Transverse colon (tissue), 4 donors: ENCODE measurements at regions not wholly inside any gene's neighbourhood (a gene's known extent, or its start where the extent isn't known, plus 50 kb on each side); places are given as distances from the start of the nearest gene placed in this dataset.

Experiments
- DNase-seq: peaks from one replicate; pipeline ENCODE4 v3.0.0-alpha.2; 2019
- H3K27ac ChIP-seq, 4 donors: fragments of 200-600 bp; sonication (generic); 2 replicates each; pipeline ENCODE4 v1.5.1; 2016 to 2018; ENCODE audit warnings: inconsistent platforms in 4 of 4
- H3K27me3 ChIP-seq: fragments of 200-600 bp; sonication (generic); 2 replicates; pipeline ENCODE4 v1.5.1; 2017; ENCODE audit warnings: inconsistent platforms
- H3K36me3 ChIP-seq, 4 donors: fragments of 200-600 bp; sonication (generic); 2 replicates each; pipeline ENCODE4 v1.5.1; 2017 to 2019; ENCODE audit warnings: inconsistent platforms in 4 of 4
- H3K4me1 ChIP-seq, 4 donors: fragments of 200-600 bp; sonication (generic); 2 replicates each; pipeline ENCODE4 v1.5.1; 2017 to 2020; ENCODE audit warnings: inconsistent platforms in 4 of 4
- H3K4me3 ChIP-seq, 4 donors: fragments of 200-600 bp; sonication (generic); 1 replicate in 1 of 4; 2 replicates in 3 of 4; pipeline versions ENCODE4 v1.5.1 to v1.6.1; 2017 to 2019; ENCODE audit warnings: inconsistent platforms in 4 of 4
- H3K9me3 ChIP-seq, 2 donors: fragments of 200-600 bp; sonication (generic); 2 replicates each; pipeline ENCODE4 v1.5.1; 2017 to 2019; ENCODE audit warnings: inconsistent platforms in 2 of 2
- EP300 ChIP-seq: sonication (generic); formaldehyde crosslinking; IDR thresholded peaks from one replicate; pipeline ENCODE4 v1.6.1; 2017; ENCODE audit warnings: antibody characterized with exemption, low read depth
- POLR2A ChIP-seq: fragments of 450-650 bp; IDR thresholded peaks from one replicate; pipeline ENCODE4 v1.6.1; 2016; ENCODE audit warnings: antibody characterized with exemption, mild to moderate bottlenecking, moderate library complexity
- POLR2AphosphoS5 ChIP-seq, 3 donors: sonication (generic); formaldehyde crosslinking; IDR thresholded peaks; one replicate each; pipeline ENCODE4 v1.6.1; 2016; ENCODE audit warnings: antibody characterized with exemption in 3 of 3
- WGBS, 2 donors: methylation state at CpG; one replicate each; pipeline ENCODE4 v1.1.5; 2018; ENCODE audit warnings: low coverage in 1 of 2; 5-methylcytosine and 5-hydroxymethylcytosine counted together
- in situ Hi-C, 4 donors: fragments of 200-750 bp; cut with MboI; loops; one replicate each; pipeline versions ENCODE4 v1.15.0 to v1.15.1; 2017; ENCODE audit warnings: low sequenced_read_pairs in 3 of 4, low pct_ligation_motif_present in 1 of 4, low pct_unique_long_range_greater_than_20kb in 1 of 4
- intact Hi-C: fragments of 100-400 bp; cut with DNase I; formaldehyde crosslinking; loops from one replicate; pipeline ENCODE4 v1.15.1; 2023; ENCODE audit warnings: low total_unique reads
- TF ChIP-seq, protein P1 (sequence below), 5 experiments: fragments of 200-600 bp in 3 of 5; fragments of 450-650 bp in 2 of 5; sonication (generic) in 3 of 5; IDR thresholded peaks; 1 replicate in 2 of 5; 2 replicates in 3 of 5; pipeline ENCODE4 v1.5.1; 2016 to 2017; ENCODE audit warnings: antibody characterized with exemption in 5 of 5, inconsistent platforms in 3 of 5, mild to moderate bottlenecking in 2 of 5, moderate library complexity in 1 of 5

DNA sequence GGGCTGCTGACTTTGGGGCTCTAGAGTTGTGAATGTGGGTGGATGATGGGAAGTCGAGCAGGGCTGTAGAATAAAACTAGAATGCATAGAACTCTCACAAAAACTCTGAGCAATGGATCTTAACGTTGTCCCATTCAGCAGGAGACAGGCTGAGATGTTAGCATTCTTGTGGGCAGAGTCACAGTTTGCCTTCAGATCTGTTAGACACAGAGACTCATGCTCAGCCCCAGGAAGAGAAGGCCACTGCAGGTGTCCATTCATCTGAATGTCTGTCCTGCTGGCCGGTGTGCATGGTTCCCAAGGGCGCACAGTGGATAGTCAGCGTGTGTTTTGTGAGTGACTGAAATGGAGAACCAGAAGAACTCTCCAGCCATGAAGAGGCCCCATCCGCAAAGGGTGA lies 111.3 kb downstream of the TSN start:
- Histone ChIP-seq H3K27ac (no peak overlapping the region), H3K27me3 (no peaks in the 10 kb centered on the region), H3K4me3 (no peak overlapping the region), H3K4me1 (no peaks in the 10 kb centered on the region), H3K9me3 (no peaks in the 10 kb centered on the region), H3K36me3 (no peaks in the 10 kb centered on the region)
- TF ChIP-seq POLR2AphosphoS5 (IDR thresholded peaks at IDR 0.05): no peak
- TF ChIP-seq POLR2A: no peak
- TF ChIP-seq, protein P1, sequence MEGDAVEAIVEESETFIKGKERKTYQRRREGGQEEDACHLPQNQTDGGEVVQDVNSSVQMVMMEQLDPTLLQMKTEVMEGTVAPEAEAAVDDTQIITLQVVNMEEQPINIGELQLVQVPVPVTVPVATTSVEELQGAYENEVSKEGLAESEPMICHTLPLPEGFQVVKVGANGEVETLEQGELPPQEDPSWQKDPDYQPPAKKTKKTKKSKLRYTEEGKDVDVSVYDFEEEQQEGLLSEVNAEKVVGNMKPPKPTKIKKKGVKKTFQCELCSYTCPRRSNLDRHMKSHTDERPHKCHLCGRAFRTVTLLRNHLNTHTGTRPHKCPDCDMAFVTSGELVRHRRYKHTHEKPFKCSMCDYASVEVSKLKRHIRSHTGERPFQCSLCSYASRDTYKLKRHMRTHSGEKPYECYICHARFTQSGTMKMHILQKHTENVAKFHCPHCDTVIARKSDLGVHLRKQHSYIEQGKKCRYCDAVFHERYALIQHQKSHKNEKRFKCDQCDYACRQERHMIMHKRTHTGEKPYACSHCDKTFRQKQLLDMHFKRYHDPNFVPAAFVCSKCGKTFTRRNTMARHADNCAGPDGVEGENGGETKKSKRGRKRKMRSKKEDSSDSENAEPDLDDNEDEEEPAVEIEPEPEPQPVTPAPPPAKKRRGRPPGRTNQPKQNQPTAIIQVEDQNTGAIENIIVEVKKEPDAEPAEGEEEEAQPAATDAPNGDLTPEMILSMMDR (IDR thresholded peaks at IDR 0.05): no peak
- no peak for TF ChIP-seq EP300
- intact Hi-C loops (no loop called here), in situ Hi-C loops (no loop called here)
- 88% methylated on average over 6 of the region's 6 CpGs; no CpG with 5 or more reads in 1 of the 2 donors for WGBS, 2 donors
- no peak for DNase-seq

DNA sequence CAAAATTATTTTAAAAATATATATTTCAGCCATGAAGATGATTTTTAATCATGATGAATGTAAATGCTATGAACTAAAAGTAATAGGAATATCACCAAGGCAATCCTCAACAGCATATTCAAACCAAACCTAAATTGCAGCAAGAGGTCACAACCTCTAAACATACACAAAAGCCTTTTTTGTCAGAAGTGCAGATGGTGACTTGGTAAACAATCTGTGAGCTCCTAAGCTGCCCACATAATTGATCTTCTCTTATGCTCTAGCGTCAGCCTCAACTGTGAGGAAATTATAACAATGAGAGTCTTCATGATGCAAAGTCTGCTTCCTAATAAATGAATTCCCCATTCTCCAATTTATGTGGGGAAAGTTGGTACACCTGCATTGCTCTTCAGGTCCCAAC lies 113.2 kb downstream of the TSN start:
- Histone ChIP-seq H3K27ac (no peak overlapping the region), H3K9me3 (no peaks in the 10 kb centered on the region), H3K27me3 (no peaks in the 10 kb centered on the region), H3K4me1 (no peaks in the 10 kb centered on the region), H3K36me3 (no peaks in the 10 kb centered on the region), H3K4me3 (no peak overlapping the region)
- TF ChIP-seq EP300: no peak
- TF ChIP-seq, protein P1 (IDR thresholded peaks at IDR 0.05): no peak
- no peak for TF ChIP-seq POLR2A
- TF ChIP-seq POLR2AphosphoS5 (IDR thresholded peaks at IDR 0.05): no peak
- in situ Hi-C loops (no loop called here), intact Hi-C loops (no loop called here)
- WGBS, 2 donors: 24 to 40% methylated on average over 1 of the region's 1 CpG
- DNase-seq: no peak

DNA sequence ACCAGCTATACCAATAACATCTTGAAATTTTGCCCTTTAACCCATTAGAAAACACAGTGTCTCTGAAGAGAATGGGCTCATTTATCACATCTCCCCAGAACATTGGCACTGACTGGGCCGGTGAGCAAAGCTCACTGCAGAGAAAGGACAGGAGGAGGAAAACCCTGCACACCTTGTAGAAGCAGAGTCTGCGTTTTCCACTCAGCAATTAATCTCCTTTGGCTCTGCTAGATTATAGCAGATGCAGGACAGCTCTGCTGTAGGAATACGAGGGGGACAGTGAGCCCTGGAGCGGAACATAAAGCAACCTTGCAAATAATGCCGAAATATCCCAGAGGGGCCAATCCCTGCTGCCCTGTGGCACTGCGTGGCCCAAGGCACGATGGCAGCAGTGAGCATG lies 113.9 kb downstream of the TSN start:
- Histone ChIP-seq H3K36me3 (no peaks in the 10 kb centered on the region), H3K27ac (no peak overlapping the region), H3K4me1 (no peaks in the 10 kb centered on the region), H3K4me3 (no peak overlapping the region), H3K27me3 (no peaks in the 10 kb centered on the region), H3K9me3 (no peaks in the 10 kb centered on the region)
- in situ Hi-C loops: no loop called here
- TF ChIP-seq, protein P1 (IDR thresholded peaks at IDR 0.05): no peak
- TF ChIP-seq POLR2AphosphoS5 (IDR thresholded peaks at IDR 0.05) (no peak), EP300 (no peak)
- WGBS, 2 donors: 79 to 90% methylated on average over 4 to 7 of the region's 7 CpGs
- DNase-seq: no peak
- intact Hi-C loops: no loop called here

DNA sequence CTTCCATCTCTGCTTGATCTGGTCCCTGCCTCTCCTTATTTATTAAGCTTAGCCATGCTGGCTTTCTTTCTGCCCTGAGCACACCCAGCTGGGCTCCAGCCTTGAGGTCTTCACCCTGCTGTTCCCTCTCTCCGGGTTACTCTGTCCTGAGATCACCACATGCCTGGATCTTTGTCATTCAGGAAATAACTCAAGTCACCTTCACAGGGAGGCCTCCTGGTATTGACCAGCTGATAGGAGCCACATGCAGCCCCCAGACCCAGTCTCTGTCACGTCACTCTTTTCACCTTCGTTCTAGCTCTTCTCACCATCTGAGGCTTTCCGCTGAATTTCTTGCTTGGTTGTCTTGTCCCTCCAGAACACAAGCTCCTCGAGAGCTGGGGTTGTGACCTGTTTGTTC lies 114.4 kb downstream of the TSN start:
- Histone ChIP-seq H3K27ac (no peak overlapping the region), H3K4me3 (no peak overlapping the region), H3K9me3 (no peaks in the 10 kb centered on the region), H3K27me3 (no peaks in the 10 kb centered on the region), H3K4me1 (no peaks in the 10 kb centered on the region), H3K36me3 (no peaks in the 10 kb centered on the region)
- in situ Hi-C loops (no loop called here), intact Hi-C loops (no loop called here)
- TF ChIP-seq POLR2A: no peak
- TF ChIP-seq POLR2AphosphoS5 (IDR thresholded peaks at IDR 0.05): no peak
- no peak for TF ChIP-seq EP300
- TF ChIP-seq, protein P1 (IDR thresholded peaks at IDR 0.05): no peak
- WGBS, 2 donors: 74 to 85% methylated on average over 5 of the region's 5 CpGs
- no peak for DNase-seq
